ENCODE measurements at regions not wholly inside any gene's neighbourhood (a gene's known extent, or its start where the extent isn't known, plus 50 kb on each side); places are given as distances from the start of the nearest gene placed in this dataset.

GRCh38 chr5:27682600-27682999 lies 644.2 kb upstream of the CDH9 start:
- no peaks in the 10 kb centered on the region for H3K27me3 ChIP-seq (ENCODE audit: insufficient read depth, low read length)
- H3K56ac ChIP-seq (ENCODE audit: insufficient read length, low read depth, low read length) = no peak overlapping the region
- peaks cover 0 to 6% (median 4%) of the 10 kb centered on the region in 3 experiments; a peak in 2 of 7 replicates for H3K36me3 Mint-ChIP-seq (ENCODE audit: insufficient read depth in 1 of 3, low read depth in 3 of 3)
- no peak overlapping the region for H3K23ac ChIP-seq (ENCODE audit: insufficient read length, low read depth, low read length)
- H2BK5ac ChIP-seq (ENCODE audit: insufficient read length, low read length) = no peak overlapping the region
- H3K79me2 ChIP-seq (ENCODE audit: insufficient read depth, low read length) = no peaks in the 10 kb centered on the region
- no peaks in the 10 kb centered on the region for H3K4me1 ChIP-seq (ENCODE audit: insufficient read depth, low read length)
- H3K27me3 Mint-ChIP-seq (ENCODE audit: low read depth) = no peaks in the 10 kb centered on the region; the same call in 1 of the 2 replicates
- H3K18ac ChIP-seq (ENCODE audit: insufficient read length, low read depth, low read length) = no peak overlapping the region
- H2AK5ac ChIP-seq (ENCODE audit: insufficient read length, low read length) = no peak overlapping the region
- no peak overlapping the region for H2BK20ac ChIP-seq (ENCODE audit: low read depth, low read length, poor library complexity, severe bottlenecking)
- no peak overlapping the region for H2BK15ac ChIP-seq (ENCODE audit: low read depth, low read length)
- no peak overlapping the region for H4K5ac ChIP-seq (ENCODE audit: insufficient read length, low read depth, low read length)
- no peak overlapping the region for H3K4ac ChIP-seq (ENCODE audit: low read depth, low read length)
- no peak overlapping the region for H4K91ac ChIP-seq (ENCODE audit: insufficient read length, low read depth, low read length)
- no peak overlapping the region for H3K14ac ChIP-seq (ENCODE audit: insufficient read depth, low read length)
- H2AFZ ChIP-seq (ENCODE audit: low read length) = no peak overlapping the region
- peaks cover 6 to 11% of the 10 kb centered on the region in 2 experiments; a peak in 4 of 5 replicates for H3K9me3 Mint-ChIP-seq
- no peaks in the 10 kb centered on the region for H3K9me3 ChIP-seq (ENCODE audit: control insufficient read depth, low read depth, low read length)
- peak; percentile 61 for DNase-seq
- WGBS (ENCODE audit: extremely low coverage, insufficient read length, low lambda C conversion rate) = no CpG with 5 or more reads among the region's 3 CpGs
- no peak overlapping the region for H4K8ac ChIP-seq (replicated peaks; ENCODE audit: insufficient read length, low read depth, low read length)
- H3K4me3 Mint-ChIP-seq = no peak overlapping the region
- H3K27ac Mint-ChIP-seq = no peak overlapping the region
- H4K20me1 ChIP-seq (ENCODE audit: control insufficient read depth, insufficient read depth, insufficient read length) = no peaks in the 10 kb centered on the region
- peak; percentile 63 for TF ChIP-seq CTCF (conservative IDR thresholded peaks at IDR 0.05)
- no peak overlapping the region for H2BK12ac ChIP-seq (ENCODE audit: insufficient read length, low read depth, low read length)
- H3K4me2 ChIP-seq (ENCODE audit: insufficient read depth, insufficient read length, low read length) = no peak overlapping the region
- H3K79me1 ChIP-seq (ENCODE audit: insufficient read depth, low read depth, low read length, poor library complexity, severe bottlenecking) = no peaks in the 10 kb centered on the region
- no peak overlapping the region for H3T11ph ChIP-seq (ENCODE audit: low read length)
- no peak overlapping the region for H3K27ac ChIP-seq (ENCODE audit: insufficient read length, low read depth, low read length)
- H3K23me2 ChIP-seq (ENCODE audit: insufficient read length, low read depth, low read length, poor library complexity, severe bottlenecking) = no peaks in the 10 kb centered on the region
- no peak overlapping the region for H3K9ac ChIP-seq (ENCODE audit: extremely low read depth, insufficient read length, low read length)
- no peak overlapping the region for H2BK120ac ChIP-seq (ENCODE audit: low read depth, low read length, poor library complexity, severe bottlenecking)
- H3K4me1 Mint-ChIP-seq = no peaks in the 10 kb centered on the region

Data from H9 (cell line).